H1 (cell line): ENCODE measurements at regions not wholly inside any gene's neighbourhood (a gene's known extent, or its start where the extent isn't known, plus 50 kb on each side); places are given as distances from the start of the nearest gene placed in this dataset.

Source experiments
- TBP ChIP-seq: IDR thresholded peaks from 2 replicates; pipeline ENCODE4 v1.6.1; 2011; ENCODE audit warnings: low read depth, low read length, improper control_type of control experiment
- TF ChIP-seq, protein P1 (sequence below), 3 experiments: IDR thresholded peaks; 1 replicate in 2 of 3; 2 replicates in 1 of 3; pipeline versions ENCODE4 v1.5.1 to v1.6.1; 2011; ENCODE audit warnings: low read length in 3 of 3, mild to moderate bottlenecking in 3 of 3, inconsistent platforms in 2 of 3, low read depth in 1 of 3, moderate library complexity in 1 of 3; ENCODE audit not compliant: insufficient read depth in 1 of 3; ENCODE audit errors: control extremely low read depth in 1 of 3

- TF ChIP-seq, protein P1, sequence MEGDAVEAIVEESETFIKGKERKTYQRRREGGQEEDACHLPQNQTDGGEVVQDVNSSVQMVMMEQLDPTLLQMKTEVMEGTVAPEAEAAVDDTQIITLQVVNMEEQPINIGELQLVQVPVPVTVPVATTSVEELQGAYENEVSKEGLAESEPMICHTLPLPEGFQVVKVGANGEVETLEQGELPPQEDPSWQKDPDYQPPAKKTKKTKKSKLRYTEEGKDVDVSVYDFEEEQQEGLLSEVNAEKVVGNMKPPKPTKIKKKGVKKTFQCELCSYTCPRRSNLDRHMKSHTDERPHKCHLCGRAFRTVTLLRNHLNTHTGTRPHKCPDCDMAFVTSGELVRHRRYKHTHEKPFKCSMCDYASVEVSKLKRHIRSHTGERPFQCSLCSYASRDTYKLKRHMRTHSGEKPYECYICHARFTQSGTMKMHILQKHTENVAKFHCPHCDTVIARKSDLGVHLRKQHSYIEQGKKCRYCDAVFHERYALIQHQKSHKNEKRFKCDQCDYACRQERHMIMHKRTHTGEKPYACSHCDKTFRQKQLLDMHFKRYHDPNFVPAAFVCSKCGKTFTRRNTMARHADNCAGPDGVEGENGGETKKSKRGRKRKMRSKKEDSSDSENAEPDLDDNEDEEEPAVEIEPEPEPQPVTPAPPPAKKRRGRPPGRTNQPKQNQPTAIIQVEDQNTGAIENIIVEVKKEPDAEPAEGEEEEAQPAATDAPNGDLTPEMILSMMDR (IDR thresholded peaks at IDR 0.05; ENCODE audit: control extremely low read depth in 1 of 3, insufficient read depth in 1 of 3, low read depth in 1 of 3, low read length in 3 of 3) = no peak
- TF ChIP-seq TBP = no peak
Observed at GRCh38 chr12:59179231-59179630, 258.9 kb upstream of the LRIG3 start (continued).
